Right lobe of liver (tissue), 6 donors: ENCODE measurements at regions not wholly inside any gene's neighbourhood (a gene's known extent, or its start where the extent isn't known, plus 50 kb on each side); places are given as distances from the start of the nearest gene placed in this dataset.

Source experiments
- ATAC-seq, 4 donors: fragments of 200-7000 bp; cut with Tn5 transposase; one replicate each; pipeline ENCODE4 v1.9.1; 2020; ENCODE audit warnings: mild to moderate bottlenecking in 4 of 4, moderate library complexity in 4 of 4
- DNase-seq, 3 donors: peaks; one replicate each; pipeline ENCODE4 v3.0.0-alpha.2; 2020
- H3K27ac ChIP-seq, 3 donors: fragments of 200-600 bp; one replicate each; pipeline ENCODE4 v1.8.0; 2022
- H3K27me3 ChIP-seq, 2 donors: fragments of 200-600 bp; one replicate each; pipeline ENCODE4 v1.8.0; 2022
- H3K36me3 ChIP-seq, 4 donors: fragments of 200-600 bp; sonication (generic) in 1 of 4; one replicate each; pipeline versions ENCODE4 v1.5.1 to v1.8.0; 2017 to 2022; ENCODE audit warnings: control low read depth in 1 of 4
- H3K4me1 ChIP-seq, 4 donors: fragments of 200-600 bp; sonication (generic) in 1 of 4; one replicate each; pipeline versions ENCODE4 v1.5.1 to v1.8.0; 2017 to 2022; ENCODE audit warnings: control low read depth in 1 of 4
- H3K4me3 ChIP-seq, 3 donors: fragments of 200-600 bp; one replicate each; pipeline ENCODE4 v1.8.0; 2022
- H3K9me3 ChIP-seq, 4 donors: fragments of 200-600 bp; sonication (generic) in 1 of 4; one replicate each; pipeline versions ENCODE4 v1.5.1 to v1.8.0; 2017 to 2022; ENCODE audit warnings: control low read depth in 1 of 4
- CTCF ChIP-seq, 4 donors: fragments of 200-600 bp in 3 of 4; fragments of 450-650 bp in 1 of 4; IDR thresholded peaks; one replicate each; pipeline versions ENCODE4 v1.5.1 to v1.8.0; 2016 to 2022; ENCODE audit warnings: antibody characterized with exemption in 4 of 4, mild to moderate bottlenecking in 2 of 4
- POLR2A ChIP-seq: fragments of 450-650 bp; IDR thresholded peaks from one replicate; pipeline ENCODE4 v1.6.1; 2017; ENCODE audit warnings: antibody characterized with exemption, mild to moderate bottlenecking
- WGBS: methylation state at CpG from one replicate; pipeline ENCODE4 v1.1.6; 2018; ENCODE audit warnings: low coverage, low lambda C conversion rate; ENCODE audit not compliant: insufficient coverage; ENCODE audit errors: missing lambda C conversion rate; 5-methylcytosine and 5-hydroxymethylcytosine counted together
- intact Hi-C, 2 donors: fragments of 100-400 bp; cut with DNase I; formaldehyde crosslinking; loops; one replicate each; pipeline versions ENCODE4 v1.11.2 to v1.14.1; 2022
- donor health status: DM: no; HTN: yes; CAD: no.
- donor health status: DM: no; HTN: no; CAD: no.
- donor health status: DM: no; HTN: no; CAD: no.
- donor health status: DM: no; HTN: yes; CAD: no.
- donor health status: DM: no; HTN: yes; CAD: no.

- 11% methylated on average over 1 of the region's 1 CpG for WGBS
- Histone ChIP-seq H3K4me1 (no peaks in the 10 kb centered on the region), H3K27ac (no peak overlapping the region), H3K27me3 (no peaks in the 10 kb centered on the region), H3K4me3 (no peak overlapping the region), H3K9me3 (no peaks in the 10 kb centered on the region), H3K36me3 (no peaks in the 10 kb centered on the region)
- TF ChIP-seq CTCF (IDR thresholded peaks at IDR 0.05) (no peak), POLR2A (no peak)
- ATAC-seq (no peak), DNase-seq (no peak)
- intact Hi-C loops = no loop called here
Measured at GRCh38 chr4:164423819-164424218, 330.1 kb upstream of the SMIM31 start.

GRCh38 chr4:164424846-164425245 is 329.1 kb upstream of the SMIM31 start:
- ATAC-seq = no peak
- Histone ChIP-seq H3K27ac (no peak overlapping the region), H3K36me3 (no peaks in the 10 kb centered on the region), H3K27me3 (no peaks in the 10 kb centered on the region), H3K9me3 (no peaks in the 10 kb centered on the region), H3K4me1 (no peaks in the 10 kb centered on the region), H3K4me3 (no peak overlapping the region)
- 28% methylated on average over 4 of the region's 4 CpGs for WGBS
- TF ChIP-seq CTCF (IDR thresholded peaks at IDR 0.05) (no peak), POLR2A (no peak)
- DNase-seq = no peak
- intact Hi-C loops = no loop called here

- TF ChIP-seq POLR2A = no peak
- TF ChIP-seq CTCF (IDR thresholded peaks at IDR 0.05) = no peak
- 47% methylated on average over 2 of the region's 2 CpGs for WGBS
- H3K4me3 ChIP-seq = no peak overlapping the region
- H3K9me3 ChIP-seq = no peaks in the 10 kb centered on the region
- H3K27me3 ChIP-seq = no peaks in the 10 kb centered on the region
- intact Hi-C loops = no loop called here
- DNase-seq (no peak), ATAC-seq (no peak)
- no peaks in the 10 kb centered on the region for H3K4me1 ChIP-seq
- H3K36me3 ChIP-seq = no peaks in the 10 kb centered on the region
- no peak overlapping the region for H3K27ac ChIP-seq
Measured at GRCh38 chr4:164428561-164428960, 325.4 kb upstream of the SMIM31 start.

GRCh38 chr4:164438321-164438720 is 315.6 kb upstream of the SMIM31 start:
- H3K9me3 ChIP-seq = no peaks in the 10 kb centered on the region
- no peak overlapping the region for H3K27ac ChIP-seq
- intact Hi-C loops = no loop called here
- H3K4me3 ChIP-seq = no peak overlapping the region
- DNase-seq = no peak
- H3K36me3 ChIP-seq = no peaks in the 10 kb centered on the region
- WGBS = 43% methylated on average over 3 of the region's 3 CpGs
- no peak for ATAC-seq
- no peaks in the 10 kb centered on the region for H3K4me1 ChIP-seq
- H3K27me3 ChIP-seq = no peaks in the 10 kb centered on the region
- TF ChIP-seq CTCF (IDR thresholded peaks at IDR 0.05) = no peak
- no peak for TF ChIP-seq POLR2A

GRCh38 chr4:164439037-164439436 is 314.9 kb upstream of the SMIM31 start:
- no peak overlapping the region for H3K4me3 ChIP-seq
- DNase-seq (no peak), ATAC-seq (no peak)
- 60% methylated on average over 4 of the region's 4 CpGs for WGBS
- no peaks in the 10 kb centered on the region for H3K4me1 ChIP-seq
- no peaks in the 10 kb centered on the region for H3K27me3 ChIP-seq
- H3K9me3 ChIP-seq = no peaks in the 10 kb centered on the region
- no peaks in the 10 kb centered on the region for H3K36me3 ChIP-seq
- TF ChIP-seq CTCF (IDR thresholded peaks at IDR 0.05) (no peak), POLR2A (no peak)
- no peak overlapping the region for H3K27ac ChIP-seq
- intact Hi-C loops = no loop called here
